OCI-LY7 (cell line): ENCODE measurements at regions not wholly inside any gene's neighbourhood (a gene's known extent, or its start where the extent isn't known, plus 50 kb on each side); places are given as distances from the start of the nearest gene placed in this dataset. TPM values are rescaled to one million over a fixed set of nuclear protein-coding genes. Genes with fewer than 3 reads are reported as not detected.

Source experiments
- microRNA-seq: library from miRNA; unstranded; fragments of <30 nt; microRNA quantifications from one replicate; pipeline ENCODE4 v1.2.0, GENCODE V29; 2022; ENCODE audit warnings: borderline replicate concordance
- small RNA-seq: library from RNA; depleted of rRNA; stranded (forward); fragments of <200 nt; gene quantifications from one replicate; pipeline ENCODE3, GENCODE V24; 2014

Small RNA genes lying in the stretch of these regions (microRNA-seq; reads per million reads assigned to microRNA genes)
- not detected for gene MIR6078

Small RNA genes lying in the stretch of these regions (small RNA-seq; reads per million reads assigned to genes)
- gene MIR6078 (not detected), gene RNU6-163P (not detected)
